Activated CD4-positive, alpha-beta T cell treated with anti-CD3 and anti-CD28 coated beads for 36 hours (primary cell): ENCODE measurements at regions not wholly inside any gene's neighbourhood (a gene's known extent, or its start where the extent isn't known, plus 50 kb on each side); places are given as distances from the start of the nearest gene placed in this dataset.

ENCODE experiments used
- ATAC-seq: fragments of 200-7000 bp; cut with Tn5 transposase; one replicate; pipeline ENCODE4 v1.10.0; 2021; ENCODE audit warnings: mild to moderate bottlenecking, moderate library complexity
- CTCF ChIA-PET: fragments of 350-600 bp; sonication (Branson Sonifier 250); formaldehyde crosslinking; loops from one replicate; lab custom pipeline; 2021; ENCODE audit warnings: antibody characterized with exemption; lab: Charles Lee
- POLR2A ChIA-PET: fragments of 350-600 bp; sonication (Branson Sonifier 250); formaldehyde crosslinking; loops from one replicate; lab custom pipeline; 2021; ENCODE audit warnings: antibody characterized with exemption, inconsistent platforms; lab: Charles Lee
- DNase-seq: peaks from one replicate; pipeline ENCODE4 v3.0.0-alpha.2; 2020
- H3K27ac Mint-ChIP-seq: one replicate; pipeline ENCODE4 v1.8.0; 2021; ENCODE audit warnings: mixed read lengths
- H3K27me3 Mint-ChIP-seq: one replicate; pipeline ENCODE4 v1.8.0; 2021; ENCODE audit warnings: mixed read lengths
- H3K36me3 Mint-ChIP-seq: one replicate; pipeline ENCODE4 v1.8.0; 2021; ENCODE audit warnings: low read depth, mixed read lengths
- H3K4me1 Mint-ChIP-seq: one replicate; pipeline ENCODE4 v1.8.0; 2021; ENCODE audit warnings: mixed read lengths
- H3K4me3 Mint-ChIP-seq: one replicate; pipeline ENCODE4 v1.8.0; 2021; ENCODE audit warnings: mild to moderate bottlenecking, moderate library complexity, mixed read lengths
- H3K9me3 Mint-ChIP-seq: one replicate; pipeline ENCODE4 v1.8.0; 2021; ENCODE audit warnings: low read depth, mixed read lengths
- intact Hi-C, 2 experiments: fragments of 100-400 bp; cut with DNase I in 1 of 2; cut with micrococcal nuclease in 1 of 2; formaldehyde crosslinking; loops; one replicate each; pipeline versions ENCODE4 v1.14.2 to v1.15.1; 2022 to 2024; cut with DNase I, micrococcal nuclease

- ChIA-PET POLR2A (no interaction called here), CTCF (interaction anchor here (1.3 kb wide), 1 partner anchor 15 kb away, joined by 6 read pairs; no protein-coding TSS in a partner anchor)
- Mint-ChIP-seq H3K27ac (no peak overlapping the region), H3K9me3 (no peaks in the 10 kb centered on the region), H3K27me3 (no peaks in the 10 kb centered on the region), H3K4me1 (no peaks in the 10 kb centered on the region), H3K36me3 (no peaks in the 10 kb centered on the region), H3K4me3 (no peak overlapping the region)
- intact Hi-C loops: no loop called here
- no peak for DNase-seq
- no peak for ATAC-seq
These were observed 500.9 kb upstream of the HTR2A start for GRCh38 chr13:47397739-47398138.

DNA sequence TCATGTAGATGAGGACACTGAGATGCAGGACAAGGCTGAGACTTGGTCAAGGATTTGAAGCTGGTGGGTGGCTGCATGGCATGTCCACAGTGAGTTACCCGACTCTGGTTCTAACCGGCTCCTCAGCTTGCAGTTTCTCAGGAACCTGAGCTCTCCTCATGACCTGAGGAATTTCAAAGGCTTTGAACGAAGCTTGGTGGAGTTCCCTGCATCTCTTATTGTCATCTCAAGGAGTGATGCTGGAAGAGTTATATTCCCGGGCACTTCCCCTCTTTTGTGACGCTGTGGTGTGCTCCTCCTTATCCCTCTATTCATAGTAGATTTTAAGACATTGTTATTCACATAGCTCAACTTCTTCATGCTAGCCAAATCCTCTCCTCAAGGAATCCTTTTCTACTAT is 500.1 kb upstream of the HTR2A start:
- no peaks in the 10 kb centered on the region for H3K36me3 Mint-ChIP-seq
- peaks cover 3% of the 10 kb centered on the region for H3K9me3 Mint-ChIP-seq
- no peak overlapping the region for H3K27ac Mint-ChIP-seq
- no peaks in the 10 kb centered on the region for H3K27me3 Mint-ChIP-seq
- intact Hi-C loops: no loop called here
- no peak for ATAC-seq
- ChIA-PET CTCF (interaction anchor here (0.9 to 1.3 kb wide), 3 partner anchors 16 to 42 kb away, joined by 3 to 6 read pairs (median 3); no protein-coding TSS in a partner anchor), POLR2A (no interaction called here)
- H3K4me3 Mint-ChIP-seq: no peak overlapping the region
- no peaks in the 10 kb centered on the region for H3K4me1 Mint-ChIP-seq
- no peak for DNase-seq

GRCh38 chr13:47374741-47375140 is 477.9 kb upstream of the HTR2A start:
- no peaks in the 10 kb centered on the region for H3K36me3 Mint-ChIP-seq
- H3K9me3 Mint-ChIP-seq: peaks cover 5% of the 10 kb centered on the region
- H3K4me1 Mint-ChIP-seq: no peaks in the 10 kb centered on the region
- ATAC-seq (no peak), DNase-seq (no peak)
- no peak overlapping the region for H3K4me3 Mint-ChIP-seq
- ChIA-PET POLR2A (no interaction called here), CTCF (no interaction called here)
- no peak overlapping the region for H3K27ac Mint-ChIP-seq
- no peaks in the 10 kb centered on the region for H3K27me3 Mint-ChIP-seq
- intact Hi-C loops: no loop called here

DNA sequence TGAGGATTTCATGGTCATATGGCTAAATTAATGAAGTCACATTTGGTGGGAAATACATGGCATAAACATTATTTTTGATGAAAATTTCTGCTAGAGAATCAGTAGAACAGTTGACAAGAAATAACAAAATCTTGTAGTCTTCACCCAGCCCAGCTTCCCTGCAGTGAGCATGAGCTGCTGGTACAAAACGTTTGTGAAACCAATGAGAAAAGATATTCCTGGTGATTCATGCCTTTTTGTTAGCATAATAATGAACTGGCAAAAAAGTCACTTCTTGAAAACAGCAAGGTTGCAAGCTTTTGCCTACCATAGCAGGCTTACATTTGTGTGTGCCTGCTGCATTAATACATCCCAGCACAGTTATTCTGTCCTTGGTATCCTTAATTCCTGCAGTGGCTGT is 475.9 kb upstream of the HTR2A start:
- Mint-ChIP-seq H3K27ac (no peak overlapping the region), H3K27me3 (no peaks in the 10 kb centered on the region), H3K4me1 (no peaks in the 10 kb centered on the region), H3K4me3 (no peak overlapping the region), H3K36me3 (peaks cover 2% of the 10 kb centered on the region), H3K9me3 (peaks cover 5% of the 10 kb centered on the region)
- CTCF ChIA-PET: no interaction called here
- ATAC-seq: no peak
- intact Hi-C loops: no loop called here
- DNase-seq: no peak
- POLR2A ChIA-PET: no interaction called here

GRCh38 chr13:47351798-47352197 is 454.9 kb upstream of the HTR2A start:
- DNase-seq (no peak), ATAC-seq (no peak)
- ChIA-PET CTCF (no interaction called here), POLR2A (no interaction called here)
- intact Hi-C loops: no loop called here
- Mint-ChIP-seq H3K27me3 (no peaks in the 10 kb centered on the region), H3K4me3 (no peak overlapping the region), H3K4me1 (no peaks in the 10 kb centered on the region), H3K36me3 (no peaks in the 10 kb centered on the region), H3K9me3 (no peaks in the 10 kb centered on the region), H3K27ac (no peak overlapping the region)

- ChIA-PET CTCF (interaction anchor here (0.7 kb wide), 1 partner anchor 1084 kb away, joined by 3 read pairs; no protein-coding TSS in a partner anchor), POLR2A (no interaction called here)
- DNase-seq: no peak
- intact Hi-C loops: no loop called here
- ATAC-seq: no peak
- no peak overlapping the region for H3K4me3 Mint-ChIP-seq
- H3K27me3 Mint-ChIP-seq: no peaks in the 10 kb centered on the region
- H3K9me3 Mint-ChIP-seq: no peaks in the 10 kb centered on the region
- no peak overlapping the region for H3K27ac Mint-ChIP-seq
- no peaks in the 10 kb centered on the region for H3K36me3 Mint-ChIP-seq
- no peaks in the 10 kb centered on the region for H3K4me1 Mint-ChIP-seq
These were observed 453.7 kb upstream of the HTR2A start for GRCh38 chr13:47350334-47351124.

GRCh38 chr13:47349211-47349610 is 452.4 kb upstream of the HTR2A start:
- Mint-ChIP-seq H3K36me3 (no peaks in the 10 kb centered on the region), H3K27me3 (no peaks in the 10 kb centered on the region), H3K4me3 (no peak overlapping the region), H3K27ac (no peak overlapping the region), H3K4me1 (no peaks in the 10 kb centered on the region), H3K9me3 (peaks cover 3% of the 10 kb centered on the region)
- ChIA-PET CTCF (no interaction called here), POLR2A (no interaction called here)
- DNase-seq: no peak
- intact Hi-C loops: no loop called here
- ATAC-seq: no peak

DNA sequence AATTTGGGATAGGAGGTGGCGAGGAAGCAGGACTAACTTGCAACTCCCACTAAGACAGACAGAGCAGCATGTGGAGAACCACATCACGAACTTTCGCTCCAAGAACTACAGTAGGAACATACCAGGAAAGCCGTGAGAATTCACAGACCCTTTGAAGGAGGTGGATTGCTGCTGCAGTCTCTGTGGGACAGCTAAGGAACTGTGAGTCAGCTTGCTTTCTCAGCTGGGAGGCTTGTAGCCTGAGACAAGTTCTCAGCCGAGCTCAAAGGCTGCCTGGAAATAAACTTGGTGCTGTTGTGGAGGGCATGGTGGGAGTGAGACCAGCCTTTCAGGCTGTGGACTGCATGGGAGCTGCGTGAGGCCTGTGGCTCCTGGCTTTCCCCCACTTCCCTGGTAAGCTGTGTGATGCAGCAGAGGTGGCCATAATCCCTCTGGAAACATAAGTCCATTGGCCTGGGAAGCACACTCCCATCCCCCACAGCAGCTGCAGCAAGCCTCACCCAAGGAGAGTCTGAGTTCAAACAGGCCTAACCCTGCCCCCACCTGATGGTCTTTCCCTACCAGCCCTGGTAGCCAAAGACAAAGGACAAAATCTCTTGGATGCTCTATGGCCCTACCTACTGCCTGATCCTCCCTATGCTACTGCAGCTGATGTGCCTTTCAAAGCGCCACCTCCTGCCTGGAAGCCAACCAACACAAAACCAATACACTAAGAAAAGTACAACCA is 441.1 kb upstream of the HTR2A start:
- no peaks in the 10 kb centered on the region for H3K36me3 Mint-ChIP-seq

DNA sequence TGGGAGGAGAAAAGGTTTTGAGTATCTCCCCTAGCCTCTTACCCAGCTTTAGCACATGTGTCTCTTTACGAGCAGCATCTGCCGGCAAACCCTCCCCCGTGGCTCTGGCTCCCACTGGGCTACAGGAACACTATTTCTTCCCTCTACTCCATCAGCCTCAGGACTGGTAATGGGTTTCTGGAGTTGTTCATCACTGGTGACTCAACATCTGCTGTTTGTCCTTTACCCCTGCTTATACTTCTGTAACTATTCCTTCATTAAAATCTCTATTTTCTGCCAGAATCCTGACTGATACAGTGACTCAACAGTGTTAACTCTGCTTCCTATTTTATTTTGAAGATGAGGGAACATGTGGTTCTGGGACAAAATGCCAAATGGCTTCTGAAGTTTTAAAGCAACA is 437.3 kb upstream of the HTR2A start:
- Mint-ChIP-seq H3K36me3 (no peaks in the 10 kb centered on the region), H3K27ac (no peak overlapping the region), H3K4me3 (no peak overlapping the region), H3K9me3 (no peaks in the 10 kb centered on the region), H3K27me3 (peaks cover 5% of the 10 kb centered on the region), H3K4me1 (no peaks in the 10 kb centered on the region)
- CTCF ChIA-PET: no interaction called here
- ATAC-seq (no peak), DNase-seq (no peak)
- intact Hi-C loops: no loop called here
- POLR2A ChIA-PET: no interaction called here

More for the DNA sequence above, 441.1 kb upstream of the HTR2A start:
- Mint-ChIP-seq H3K4me1 (no peaks in the 10 kb centered on the region), H3K9me3 (peaks cover 5% of the 10 kb centered on the region), H3K4me3 (no peak overlapping the region), H3K27me3 (peaks cover 5% of the 10 kb centered on the region), H3K27ac (no peak overlapping the region)
- POLR2A ChIA-PET: interaction anchor here (0.7 kb wide), 1 partner anchor 191 kb away, joined by 5 read pairs; no protein-coding TSS in a partner anchor
- CTCF ChIA-PET: no interaction called here
- no peak for ATAC-seq
- DNase-seq: no peak
- intact Hi-C loops: no loop called here

GRCh38 chr13:47332149-47332548 is 435.3 kb upstream of the HTR2A start:
- Mint-ChIP-seq H3K4me1 (no peaks in the 10 kb centered on the region), H3K9me3 (no peaks in the 10 kb centered on the region), H3K4me3 (no peak overlapping the region), H3K27ac (no peak overlapping the region), H3K36me3 (no peaks in the 10 kb centered on the region), H3K27me3 (peaks cover 5% of the 10 kb centered on the region)
- CTCF ChIA-PET: no interaction called here
- DNase-seq (no peak), ATAC-seq (no peak)
- intact Hi-C loops: no loop called here
- POLR2A ChIA-PET: no interaction called here

DNA sequence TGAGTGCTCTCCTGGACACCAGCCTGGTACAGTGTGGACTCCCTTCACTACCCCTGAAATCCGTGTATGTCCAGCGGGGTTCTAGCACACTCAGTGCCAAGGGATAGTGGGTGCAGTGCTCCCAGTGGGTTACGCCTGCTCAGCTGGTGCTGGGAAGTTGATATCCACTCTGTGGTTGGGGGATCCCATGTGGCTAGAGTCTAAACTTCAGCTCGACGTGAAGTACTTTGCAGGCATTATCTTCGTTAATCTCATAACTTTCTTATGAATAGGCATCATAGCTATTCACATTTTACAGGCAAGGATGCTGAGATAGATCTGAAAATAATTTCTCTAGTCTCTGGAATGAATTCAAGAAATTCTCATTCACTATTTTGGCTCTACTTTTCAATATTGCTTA is 433.2 kb upstream of the HTR2A start:
- DNase-seq (no peak), ATAC-seq (no peak)
- H3K4me3 Mint-ChIP-seq: no peak overlapping the region
- ChIA-PET CTCF (no interaction called here), POLR2A (no interaction called here)
- no peak overlapping the region for H3K27ac Mint-ChIP-seq
- H3K9me3 Mint-ChIP-seq: no peaks in the 10 kb centered on the region
- H3K4me1 Mint-ChIP-seq: no peaks in the 10 kb centered on the region
- no peaks in the 10 kb centered on the region for H3K36me3 Mint-ChIP-seq
- H3K27me3 Mint-ChIP-seq: peaks cover 6% of the 10 kb centered on the region
- intact Hi-C loops: no loop called here

GRCh38 chr13:47327861-47328260 is 431.0 kb upstream of the HTR2A start:
- no peaks in the 10 kb centered on the region for H3K4me1 Mint-ChIP-seq
- peaks cover 8% of the 10 kb centered on the region for H3K27me3 Mint-ChIP-seq
- CTCF ChIA-PET: no interaction called here
- POLR2A ChIA-PET: no interaction called here
- no peak for ATAC-seq
- no peaks in the 10 kb centered on the region for H3K9me3 Mint-ChIP-seq
- DNase-seq: no peak
- intact Hi-C loops: no loop called here
- no peak overlapping the region for H3K27ac Mint-ChIP-seq
- no peak overlapping the region for H3K4me3 Mint-ChIP-seq
- no peaks in the 10 kb centered on the region for H3K36me3 Mint-ChIP-seq
